GM18909 (cell line): ENCODE measurements at regions not wholly inside any gene's neighbourhood (a gene's known extent, or its start where the extent isn't known, plus 50 kb on each side); places are given as distances from the start of the nearest gene placed in this dataset.

Source experiments
- ATAC-seq: cut with Tn5 transposase; IDR thresholded peaks from one replicate; pipeline ENCODE4 v1.9.1; 2021; ENCODE audit warnings: mild to moderate bottlenecking; ENCODE audit not compliant: unreplicated experiment, poor library complexity

DNA sequence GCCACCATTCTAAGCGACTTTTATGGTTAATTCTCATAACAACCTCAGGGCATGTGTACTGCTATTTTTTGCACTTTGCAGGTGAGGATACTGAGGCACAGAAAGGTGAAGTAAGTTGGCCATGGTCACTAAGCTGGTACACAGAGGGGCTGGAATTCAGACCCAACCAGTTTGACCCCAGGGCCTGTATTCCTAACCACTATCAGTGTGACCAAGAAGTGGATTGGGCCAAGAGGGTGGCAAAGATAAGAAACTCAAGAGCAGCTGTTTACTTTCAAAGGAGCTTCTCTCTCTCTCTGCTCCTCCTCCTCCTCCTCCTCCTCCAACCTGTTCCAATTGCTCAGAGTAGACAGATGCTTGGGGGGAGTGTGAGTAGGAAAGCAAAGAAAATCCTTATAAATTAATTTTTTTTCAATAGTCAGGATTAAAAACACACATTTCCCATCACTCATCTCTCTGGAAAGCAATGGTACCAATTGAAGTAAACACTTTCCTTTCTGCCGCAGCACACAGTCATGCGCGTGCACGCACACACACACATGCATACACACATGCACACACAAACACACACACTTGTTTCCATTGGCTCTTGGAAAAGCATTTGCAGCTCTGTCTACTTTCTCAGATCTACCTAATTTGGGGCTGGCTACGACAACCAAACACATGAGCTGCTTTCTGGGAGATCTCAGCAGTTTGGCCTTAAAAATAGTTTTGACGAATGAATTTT is 736.7 kb upstream of the WWC1 start:
- ATAC-seq, result no peak

DNA sequence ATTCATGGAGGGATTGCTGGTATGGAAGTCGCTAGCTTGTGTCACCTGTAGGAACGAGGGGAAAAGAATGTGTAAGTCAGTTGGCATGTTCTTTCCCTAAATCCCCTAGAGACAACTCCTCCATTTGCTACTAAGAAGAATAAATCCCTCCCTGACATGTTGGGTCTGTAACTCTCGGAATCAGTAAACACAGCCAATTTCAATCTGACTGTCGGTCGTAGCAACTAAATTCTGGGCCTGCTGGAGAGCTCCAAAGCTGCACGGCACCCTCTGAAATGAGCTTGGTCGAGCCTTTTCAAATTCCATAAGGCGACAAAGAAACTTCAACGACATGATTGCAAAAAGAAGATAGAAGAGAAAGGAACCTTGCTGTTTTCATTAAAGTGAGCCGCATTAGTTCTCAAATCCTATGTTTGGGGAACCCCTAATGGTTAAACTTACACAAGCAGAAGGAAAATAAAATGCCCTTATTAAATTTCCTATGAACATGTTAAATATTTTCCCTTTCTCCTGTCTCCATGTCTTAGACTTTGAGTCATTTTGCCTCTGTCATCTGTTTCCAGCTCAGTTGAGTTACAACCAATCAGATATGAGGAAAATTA is 735.8 kb upstream of the WWC1 start:
- ATAC-seq, result no peak

DNA sequence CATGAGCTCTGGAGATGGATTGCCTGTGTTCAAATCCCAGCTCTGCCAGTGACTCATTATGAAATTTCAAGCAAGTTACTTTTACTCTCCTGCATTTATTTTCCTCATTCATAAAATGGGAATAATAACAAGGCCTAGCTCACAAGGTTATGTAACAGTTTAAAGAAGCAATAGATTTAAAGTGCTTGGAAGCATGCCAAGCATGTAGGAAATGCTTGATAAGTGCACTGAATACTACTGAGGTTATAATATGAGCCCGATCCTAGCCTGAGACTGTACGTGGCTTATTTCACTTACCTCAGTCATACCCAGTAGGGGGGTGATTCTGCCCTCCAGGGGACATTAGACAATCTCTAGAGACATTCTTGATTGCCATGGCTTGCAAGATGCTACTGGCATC is 734.1 kb upstream of the WWC1 start:
- no peak for ATAC-seq

DNA sequence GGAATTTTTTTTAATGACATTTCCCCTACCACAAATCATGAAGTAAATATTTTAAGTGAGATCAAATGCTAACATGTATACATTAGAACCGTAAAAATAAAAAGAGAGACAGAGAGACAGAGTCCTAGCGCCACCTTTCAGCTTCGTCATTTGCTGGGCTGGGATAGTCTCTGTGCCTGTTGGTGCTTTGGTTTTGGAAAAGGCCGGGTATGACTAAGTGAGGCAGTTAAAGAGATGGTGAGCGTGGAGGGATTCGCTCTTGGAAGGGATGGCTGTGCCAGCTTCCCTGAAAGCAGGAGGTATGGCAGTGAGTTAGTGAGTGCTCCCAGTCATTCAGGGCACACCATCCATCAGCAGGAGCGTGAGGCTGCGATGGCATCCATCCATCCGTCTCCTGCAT is 729.6 kb upstream of the WWC1 start:
- no peak for ATAC-seq

- no peak for ATAC-seq
Observed at GRCh38 chr5:167564275-167564674, 727.2 kb upstream of the WWC1 start.

GRCh38 chr5:167565189-167565954 is 726.1 kb upstream of the WWC1 start:
- ATAC-seq, result no peak

GRCh38 chr5:167570431-167570830 is 721.0 kb upstream of the WWC1 start:
- no peak for ATAC-seq

DNA sequence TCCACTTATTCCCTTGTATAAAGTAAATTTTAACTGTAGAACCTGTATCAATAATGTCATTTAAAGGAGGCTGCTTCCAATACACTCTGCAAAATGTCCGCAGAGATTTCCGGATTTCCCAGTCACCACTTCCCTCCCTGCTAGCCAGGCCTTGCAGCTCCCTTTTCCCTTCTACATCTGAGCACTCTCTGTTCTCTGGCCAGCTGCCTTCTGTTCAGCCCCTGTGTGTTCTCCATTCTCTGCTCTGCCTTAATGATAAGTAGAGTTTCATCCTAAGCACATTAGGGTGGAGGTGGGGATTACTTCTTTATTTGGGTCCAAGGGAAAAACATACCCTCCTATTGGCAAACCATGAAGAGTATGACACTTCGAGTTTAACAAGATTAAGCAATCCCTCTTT is 719.6 kb upstream of the WWC1 start:
- ATAC-seq, result no peak

- no peak for ATAC-seq
Observed at GRCh38 chr5:167573370-167574127, 717.9 kb upstream of the WWC1 start.

GRCh38 chr5:167574464-167574863 is 717.0 kb upstream of the WWC1 start:
- no peak for ATAC-seq

DNA sequence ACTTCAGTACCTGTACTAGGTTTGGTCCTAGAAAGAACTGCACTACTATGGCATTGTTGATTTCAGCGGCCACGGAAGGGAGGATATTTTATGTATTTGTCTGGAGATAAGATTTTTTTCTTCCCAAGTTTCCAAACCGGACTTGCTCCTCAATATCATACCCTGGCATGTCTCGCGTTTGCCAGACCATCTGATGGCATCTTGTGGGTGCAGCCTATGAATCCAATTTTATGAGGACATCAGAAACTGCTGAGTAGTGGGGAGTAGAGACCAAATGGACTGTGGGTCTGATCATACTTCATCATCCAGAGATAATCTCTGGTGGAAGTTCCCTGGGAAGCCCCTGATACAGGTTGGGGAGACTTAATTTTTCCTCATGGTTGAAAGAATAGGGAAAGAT is 716.1 kb upstream of the WWC1 start:
- no peak for ATAC-seq

DNA sequence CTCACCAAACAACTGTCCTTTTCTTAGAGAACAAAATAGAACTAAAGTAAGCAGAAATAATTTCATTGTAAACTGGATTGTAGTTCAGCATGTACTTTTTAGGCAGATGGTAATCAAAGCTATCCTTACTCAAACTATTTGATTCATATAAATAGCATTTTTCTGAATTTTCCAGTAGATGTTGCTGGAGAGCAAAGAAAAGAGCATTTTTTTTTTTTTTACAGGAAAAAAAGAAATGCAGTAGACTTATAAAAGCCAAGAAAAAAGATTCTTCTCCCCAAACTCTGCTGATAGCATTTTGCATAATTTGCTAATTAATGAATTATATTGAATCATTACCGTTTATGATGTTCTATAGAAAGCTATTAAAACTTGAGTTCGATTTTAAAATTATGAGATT is 715.3 kb upstream of the WWC1 start:
- no peak for ATAC-seq

- ATAC-seq, result no peak
Observed at GRCh38 chr5:167576897-167577296, 714.5 kb upstream of the WWC1 start.

GRCh38 chr5:167577616-167578015 is 713.8 kb upstream of the WWC1 start:
- ATAC-seq, result no peak

DNA sequence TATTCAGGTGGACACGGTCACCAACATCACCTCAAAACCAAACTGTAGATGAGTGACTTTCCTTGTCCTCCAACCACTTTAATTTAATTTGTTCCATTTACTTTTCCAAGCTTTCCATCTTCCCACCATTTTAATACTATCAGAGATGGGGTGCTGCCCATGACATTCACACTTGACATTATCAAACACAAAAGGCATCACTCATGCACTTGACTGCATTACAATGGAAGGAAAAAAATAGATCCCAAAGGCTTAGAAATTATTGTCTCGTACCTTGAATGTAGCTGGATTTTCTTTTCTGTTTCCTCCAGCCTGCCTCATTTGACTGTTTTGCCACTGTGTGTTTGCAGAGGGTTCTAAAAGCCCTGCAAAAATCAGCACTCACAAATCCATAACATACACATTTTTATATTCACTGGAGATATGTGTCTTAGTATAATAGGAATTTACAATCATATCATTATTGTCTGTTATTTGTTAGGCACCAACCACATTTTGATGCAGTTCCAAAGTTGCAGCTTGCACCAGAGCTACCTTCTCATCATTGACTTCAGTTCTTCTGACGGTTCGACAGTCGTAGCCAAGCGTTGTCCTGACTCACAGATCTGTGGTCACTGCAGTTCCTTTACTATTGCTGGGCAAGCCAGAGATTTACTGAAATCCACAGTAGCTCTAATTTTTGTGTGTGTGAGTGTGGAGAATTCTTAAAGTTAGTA is 712.3 kb upstream of the WWC1 start:
- no peak for ATAC-seq

- no peak for ATAC-seq
Observed at GRCh38 chr5:167579693-167580055, 711.8 kb upstream of the WWC1 start.

DNA sequence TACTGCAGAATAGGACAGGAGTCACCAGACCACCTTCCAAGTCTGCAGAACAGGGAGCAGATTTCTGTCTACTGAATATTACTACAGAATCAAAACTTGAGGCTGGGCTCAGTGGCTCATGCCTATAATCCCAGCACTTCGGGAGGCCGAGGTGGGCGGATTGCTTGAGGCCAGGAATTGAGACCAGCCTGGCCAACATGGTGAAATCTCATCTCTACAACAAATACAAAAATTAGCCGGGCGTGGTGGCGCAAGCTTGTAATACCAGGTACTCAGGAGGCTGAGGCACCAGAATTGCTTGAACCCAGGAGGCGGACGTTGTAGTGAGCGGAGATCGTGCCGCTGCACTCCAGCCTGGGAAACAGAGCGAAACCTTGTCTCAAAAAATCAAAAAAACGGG is 710.8 kb upstream of the WWC1 start:
- no peak for ATAC-seq

DNA sequence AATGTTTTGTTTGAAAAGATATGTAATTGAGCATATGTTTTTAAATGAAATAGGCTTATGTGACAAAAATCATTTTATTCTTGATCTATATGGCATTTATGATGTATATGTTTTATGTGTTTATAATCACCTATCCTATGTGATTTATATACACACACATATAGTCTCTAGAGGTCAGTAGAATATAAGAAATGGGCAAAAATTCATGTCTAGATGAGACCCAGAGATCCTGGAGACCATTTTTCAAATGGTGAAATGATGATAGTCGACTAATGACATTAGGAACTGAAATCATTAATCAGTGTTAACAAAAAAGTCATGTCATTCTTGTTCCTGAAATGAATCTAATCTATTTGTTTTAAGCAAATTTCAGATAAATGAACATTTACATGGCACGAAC is 709.2 kb upstream of the WWC1 start:
- no peak for ATAC-seq

DNA sequence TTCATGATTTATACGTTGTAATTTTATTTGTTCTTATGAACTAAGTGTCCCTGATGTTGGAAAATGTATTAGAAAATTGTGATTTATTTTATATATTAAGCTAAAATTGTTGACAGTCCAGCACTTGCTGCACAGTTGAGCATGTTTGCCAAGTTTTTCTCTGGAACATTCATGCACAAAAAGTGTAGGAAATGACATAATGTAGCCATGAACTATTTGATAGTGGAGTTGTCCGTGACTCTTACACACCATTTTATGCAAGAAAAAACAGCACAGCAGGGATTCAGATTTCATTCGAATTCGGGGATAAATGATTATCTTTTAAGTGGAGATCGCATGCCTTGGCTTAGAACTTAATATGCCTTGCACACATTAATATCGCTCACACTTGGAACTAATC is 708.6 kb upstream of the WWC1 start:
- no peak for ATAC-seq

DNA sequence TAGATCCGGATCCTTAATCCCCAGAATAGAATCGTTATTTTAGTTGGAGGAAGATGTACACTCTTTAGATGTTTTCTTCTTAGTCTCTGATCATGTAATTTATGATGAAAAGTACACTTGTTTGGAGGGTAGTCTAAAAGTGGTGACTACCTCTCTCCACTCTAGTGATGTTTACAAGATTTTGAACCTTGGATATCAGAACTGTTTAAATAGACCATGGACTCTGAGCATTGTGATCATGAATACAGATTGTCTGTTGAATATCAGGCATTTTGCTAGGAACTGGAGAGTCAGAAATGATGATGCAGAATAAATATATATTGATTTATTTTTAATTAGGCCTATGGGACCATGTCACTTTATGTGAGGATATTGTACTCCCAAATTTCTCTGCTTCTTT is 706.3 kb upstream of the WWC1 start:
- no peak for ATAC-seq
